ENCODE measurements at regions not wholly inside any gene's neighbourhood (a gene's known extent, or its start where the extent isn't known, plus 50 kb on each side); places are given as distances from the start of the nearest gene placed in this dataset.

DNA sequence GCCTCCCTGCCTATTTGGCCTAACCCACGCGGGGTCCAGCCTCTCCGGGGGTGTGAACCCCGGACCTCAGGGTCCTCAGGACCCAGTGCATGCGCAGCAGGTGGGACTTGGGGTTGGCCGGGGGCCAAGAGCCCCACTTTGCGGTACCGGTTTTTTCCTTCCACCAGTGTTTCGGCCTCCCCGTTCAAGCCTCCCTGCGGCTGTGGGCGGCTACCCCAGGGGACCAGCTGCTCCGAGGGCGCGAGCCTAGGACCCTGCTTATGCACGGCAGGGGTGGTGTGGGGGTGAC, 327.3 kb downstream of the ALG10 start:
- Histone ChIP-seq H2AFZ (ENCODE audit: low read length) (no peak overlapping the region), H3K79me1 (ENCODE audit: insufficient read depth, low read depth, low read length, poor library complexity, severe bottlenecking) (no peaks in the 10 kb centered on the region), H4K20me1 (ENCODE audit: control insufficient read depth, insufficient read depth, insufficient read length) (no peaks in the 10 kb centered on the region), H3K56ac (ENCODE audit: insufficient read length, low read depth, low read length) (no peak overlapping the region), H3K4ac (ENCODE audit: low read depth, low read length) (no peak overlapping the region), H2BK15ac (ENCODE audit: low read depth, low read length) (no peak overlapping the region), H2BK12ac (ENCODE audit: insufficient read length, low read depth, low read length) (no peak overlapping the region), H3K14ac (ENCODE audit: insufficient read depth, low read length) (no peak overlapping the region), H3K23me2 (ENCODE audit: insufficient read length, low read depth, low read length, poor library complexity, severe bottlenecking) (no peaks in the 10 kb centered on the region), H4K5ac (ENCODE audit: insufficient read length, low read depth, low read length) (no peak overlapping the region), H3K23ac (ENCODE audit: insufficient read length, low read depth, low read length) (no peak overlapping the region), H2BK20ac (ENCODE audit: low read depth, low read length, poor library complexity, severe bottlenecking) (no peak overlapping the region), H3K27ac (ENCODE audit: insufficient read length, low read depth, low read length) (no peak overlapping the region), H2BK5ac (ENCODE audit: insufficient read length, low read length) (no peak overlapping the region), H3K9me3 (ENCODE audit: control insufficient read depth, low read depth, low read length) (peaks cover 6% of the 10 kb centered on the region), H3K18ac (ENCODE audit: insufficient read length, low read depth, low read length) (no peak overlapping the region), H3K79me2 (ENCODE audit: insufficient read depth, low read length) (no peaks in the 10 kb centered on the region), H2BK120ac (ENCODE audit: low read depth, low read length, poor library complexity, severe bottlenecking) (no peak overlapping the region), H3K4me2 (ENCODE audit: insufficient read depth, insufficient read length, low read length) (no peak overlapping the region), H4K91ac (ENCODE audit: insufficient read length, low read depth, low read length) (no peak overlapping the region), H2AK5ac (ENCODE audit: insufficient read length, low read length) (no peak overlapping the region), H3K4me1 (ENCODE audit: insufficient read depth, low read length) (no peaks in the 10 kb centered on the region), H3K9ac (ENCODE audit: extremely low read depth, insufficient read length, low read length) (no peak overlapping the region), H4K8ac (replicated peaks; ENCODE audit: insufficient read length, low read depth, low read length) (no peak overlapping the region), H3T11ph (ENCODE audit: low read length) (no peak overlapping the region), H3K27me3 (ENCODE audit: insufficient read depth, low read length) (no peaks in the 10 kb centered on the region)
- TF ChIP-seq, protein P1, sequence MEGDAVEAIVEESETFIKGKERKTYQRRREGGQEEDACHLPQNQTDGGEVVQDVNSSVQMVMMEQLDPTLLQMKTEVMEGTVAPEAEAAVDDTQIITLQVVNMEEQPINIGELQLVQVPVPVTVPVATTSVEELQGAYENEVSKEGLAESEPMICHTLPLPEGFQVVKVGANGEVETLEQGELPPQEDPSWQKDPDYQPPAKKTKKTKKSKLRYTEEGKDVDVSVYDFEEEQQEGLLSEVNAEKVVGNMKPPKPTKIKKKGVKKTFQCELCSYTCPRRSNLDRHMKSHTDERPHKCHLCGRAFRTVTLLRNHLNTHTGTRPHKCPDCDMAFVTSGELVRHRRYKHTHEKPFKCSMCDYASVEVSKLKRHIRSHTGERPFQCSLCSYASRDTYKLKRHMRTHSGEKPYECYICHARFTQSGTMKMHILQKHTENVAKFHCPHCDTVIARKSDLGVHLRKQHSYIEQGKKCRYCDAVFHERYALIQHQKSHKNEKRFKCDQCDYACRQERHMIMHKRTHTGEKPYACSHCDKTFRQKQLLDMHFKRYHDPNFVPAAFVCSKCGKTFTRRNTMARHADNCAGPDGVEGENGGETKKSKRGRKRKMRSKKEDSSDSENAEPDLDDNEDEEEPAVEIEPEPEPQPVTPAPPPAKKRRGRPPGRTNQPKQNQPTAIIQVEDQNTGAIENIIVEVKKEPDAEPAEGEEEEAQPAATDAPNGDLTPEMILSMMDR (conservative IDR thresholded peaks at IDR 0.05) = no peak
- Mint-ChIP-seq H3K27ac (no peak overlapping the region), H3K9me3 (peaks cover 67 to 87% of the 10 kb centered on the region in 2 experiments), H3K36me3 (ENCODE audit: insufficient read depth in 1 of 3, low read depth in 3 of 3) (peaks cover 4 to 9% (median 5%) of the 10 kb centered on the region in 3 experiments; a peak in 4 of 7 replicates), H3K4me3 (no peak overlapping the region), H3K4me1 (no peaks in the 10 kb centered on the region), H3K27me3 (ENCODE audit: low read depth) (no peaks in the 10 kb centered on the region; the same call in 1 of the 2 replicates)
- no peak for DNase-seq
- WGBS (ENCODE audit: extremely low coverage, insufficient read length, low lambda C conversion rate) = no CpG with 5 or more reads among the region's 16 CpGs

Data from H9 (cell line).